22Rv1 (cell line): ENCODE measurements at regions not wholly inside any gene's neighbourhood (a gene's known extent, or its start where the extent isn't known, plus 50 kb on each side); places are given as distances from the start of the nearest gene placed in this dataset.

ENCODE experiments used
- CTCF ChIP-seq: fragments of 450-650 bp; IDR thresholded peaks from 2 replicates; pipeline ENCODE4 v1.5.1; 2017; ENCODE audit warnings: mild to moderate bottlenecking
- ZFX ChIP-seq: fragments of 450-650 bp; IDR thresholded peaks from 2 replicates; pipeline ENCODE4 v1.6.1; 2017; ENCODE audit warnings: antibody characterized with exemption, borderline replicate concordance

- TF ChIP-seq CTCF (no peak), ZFX (no peak)
Observed at GRCh38 chr4:112813790-112814189, 176.8 kb downstream of the LARP7 start.
